H9 (cell line): ENCODE measurements at regions not wholly inside any gene's neighbourhood (a gene's known extent, or its start where the extent isn't known, plus 50 kb on each side); places are given as distances from the start of the nearest gene placed in this dataset.

ENCODE experiments used
- DNase-seq: peaks from one replicate; pipeline ENCODE4 v3.0.0-alpha.2; 2017
- H2AFZ ChIP-seq: one replicate; pipeline ENCODE4 v1.6.1; 2013; ENCODE audit warnings: mild to moderate bottlenecking, low read length, control low read depth, moderate library complexity
- H2AK5ac ChIP-seq: 2 replicates; pipeline ENCODE4 v1.6.1; 2013; ENCODE audit warnings: low read length, control low read depth, mixed read lengths; ENCODE audit not compliant: insufficient read length
- H2BK120ac ChIP-seq: one replicate; pipeline ENCODE4 v1.6.1; 2013; ENCODE audit warnings: low read depth, mild to moderate bottlenecking, low read length, control low read depth, inconsistent platforms; ENCODE audit not compliant: poor library complexity, severe bottlenecking
- H2BK12ac ChIP-seq: 2 replicates; pipeline ENCODE4 v1.6.1; 2013; ENCODE audit warnings: low read length, control low read depth, mixed read lengths, low read depth; ENCODE audit not compliant: insufficient read length
- H2BK15ac ChIP-seq: 2 replicates; pipeline ENCODE4 v1.6.1; 2013; ENCODE audit warnings: low read depth, low read length, control low read depth
- H2BK20ac ChIP-seq: one replicate; pipeline ENCODE4 v1.6.1; 2013; ENCODE audit warnings: low read depth, mild to moderate bottlenecking, low read length, control low read depth, inconsistent platforms; ENCODE audit not compliant: poor library complexity, severe bottlenecking
- H2BK5ac ChIP-seq: 2 replicates; pipeline ENCODE4 v1.6.1; 2013; ENCODE audit warnings: low read length, control low read depth, mixed read lengths; ENCODE audit not compliant: insufficient read length
- H3K14ac ChIP-seq: 2 replicates; pipeline ENCODE4 v1.6.1; 2013; ENCODE audit warnings: low read length, control low read depth; ENCODE audit not compliant: insufficient read depth
- H3K18ac ChIP-seq: 2 replicates; pipeline ENCODE4 v1.6.1; 2013; ENCODE audit warnings: low read depth, mild to moderate bottlenecking, mixed read lengths, low read length, control low read depth; ENCODE audit not compliant: insufficient read length
- H3K23ac ChIP-seq: 2 replicates; pipeline ENCODE4 v1.6.1; 2013; ENCODE audit warnings: low read length, control low read depth, mixed read lengths, low read depth; ENCODE audit not compliant: insufficient read length
- H3K23me2 ChIP-seq: 2 replicates; pipeline ENCODE4 v1.6.1; 2013; ENCODE audit warnings: low read depth, mild to moderate bottlenecking, mixed read lengths, low read length, control low read depth; ENCODE audit not compliant: insufficient read length, poor library complexity, severe bottlenecking
- H3K27ac ChIP-seq: 2 replicates; pipeline ENCODE4 v1.5.1; 2013; ENCODE audit warnings: low read length, control low read depth, mixed read lengths, low read depth; ENCODE audit not compliant: insufficient read length
- H3K27me3 ChIP-seq: 2 replicates; pipeline ENCODE4 v1.6.1; 2013; ENCODE audit warnings: low read length, control low read depth, inconsistent platforms; ENCODE audit not compliant: insufficient read depth
- H3K4ac ChIP-seq: 2 replicates; pipeline ENCODE4 v1.6.1; 2013; ENCODE audit warnings: low read depth, mild to moderate bottlenecking, control low read depth, inconsistent platforms, low read length, moderate library complexity
- H3K4me1 ChIP-seq: 2 replicates; pipeline ENCODE4 v1.6.1; 2013; ENCODE audit warnings: low read length, control low read depth, inconsistent platforms; ENCODE audit not compliant: insufficient read depth
- H3K4me2 ChIP-seq: 2 replicates; pipeline ENCODE4 v1.6.1; 2013; ENCODE audit warnings: low read length, control low read depth, mixed read lengths; ENCODE audit not compliant: insufficient read length, insufficient read depth
- H3K56ac ChIP-seq: 2 replicates; pipeline ENCODE4 v1.6.1; 2013; ENCODE audit warnings: low read depth, mild to moderate bottlenecking, mixed read lengths, low read length, control low read depth; ENCODE audit not compliant: insufficient read length
- H3K79me1 ChIP-seq: 2 replicates; pipeline ENCODE4 v1.6.1; 2013; ENCODE audit warnings: low read depth, mild to moderate bottlenecking, moderate library complexity, low read length, control low read depth, inconsistent platforms; ENCODE audit not compliant: insufficient read depth, poor library complexity, severe bottlenecking
- H3K79me2 ChIP-seq: 2 replicates; pipeline ENCODE4 v1.6.1; 2013; ENCODE audit warnings: low read length, control low read depth, inconsistent platforms; ENCODE audit not compliant: insufficient read depth
- H3K9ac ChIP-seq: 2 replicates; pipeline ENCODE4 v1.6.1; 2013; ENCODE audit warnings: low read length, control low read depth, mixed read lengths; ENCODE audit not compliant: insufficient read length; ENCODE audit errors: extremely low read depth
- H3K9me3 ChIP-seq: one replicate; pipeline ENCODE4 v1.6.1; 2013; ENCODE audit warnings: low read depth, low read length, inconsistent platforms; ENCODE audit not compliant: control insufficient read depth
- H3T11ph ChIP-seq: one replicate; pipeline ENCODE4 v1.6.1; 2013; ENCODE audit warnings: mild to moderate bottlenecking, low read length, control low read depth, inconsistent platforms
- H4K20me1 ChIP-seq: one replicate; pipeline ENCODE4 v1.6.1; 2013; ENCODE audit not compliant: control insufficient read depth, insufficient read length, insufficient read depth
- H4K5ac ChIP-seq: 2 replicates; pipeline ENCODE4 v1.6.1; 2013; ENCODE audit warnings: low read depth, mild to moderate bottlenecking, mixed read lengths, low read length, control low read depth; ENCODE audit not compliant: insufficient read length
- H4K8ac ChIP-seq: replicated peaks from 2 replicates; pipeline ENCODE4 v1.6.1; 2013; ENCODE audit warnings: low read length, control low read depth, mixed read lengths, low read depth; ENCODE audit not compliant: insufficient read length
- H4K91ac ChIP-seq: 2 replicates; pipeline ENCODE4 v1.6.1; 2013; ENCODE audit warnings: low read depth, mild to moderate bottlenecking, moderate library complexity, mixed read lengths, low read length, control low read depth; ENCODE audit not compliant: insufficient read length
- H3K27ac Mint-ChIP-seq, 3 experiments: 2 replicates in 2 of 3; 3 replicates in 1 of 3; pipeline ENCODE4 v1.8.0; 2020 to 2021; ENCODE audit warnings: mixed read lengths in 3 of 3, mild to moderate bottlenecking in 1 of 3, moderate library complexity in 1 of 3
- H3K27me3 Mint-ChIP-seq: 2 replicates; pipeline ENCODE4 v1.8.0; 2021; ENCODE audit warnings: low read depth, mild to moderate bottlenecking, moderate library complexity, mixed read lengths
- H3K36me3 Mint-ChIP-seq, 3 experiments: 2 replicates in 2 of 3; 3 replicates in 1 of 3; pipeline ENCODE4 v1.8.0; 2020 to 2021; ENCODE audit warnings: low read depth in 3 of 3, mixed read lengths in 3 of 3; ENCODE audit not compliant: insufficient read depth in 1 of 3
- H3K4me1 Mint-ChIP-seq, 2 experiments: 2 replicates each; pipeline ENCODE4 v1.8.0; 2020; ENCODE audit warnings: mixed read lengths in 2 of 2
- H3K4me3 Mint-ChIP-seq, 2 experiments: 2 replicates in 1 of 2; 3 replicates in 1 of 2; pipeline ENCODE4 v1.8.0; 2020 to 2021; ENCODE audit warnings: mild to moderate bottlenecking in 2 of 2, mixed read lengths in 2 of 2, moderate library complexity in 1 of 2
- H3K9me3 Mint-ChIP-seq, 2 experiments: 2 replicates in 1 of 2; 3 replicates in 1 of 2; pipeline ENCODE4 v1.8.0; 2020; ENCODE audit warnings: mild to moderate bottlenecking in 2 of 2, mixed read lengths in 2 of 2, moderate library complexity in 1 of 2
- CTCF ChIP-seq: fragments of 200-600 bp; sonication (generic); conservative IDR thresholded peaks from 3 replicates; pipeline ENCODE4 v1.8.0; 2021; ENCODE audit warnings: antibody characterized with exemption, mild to moderate bottlenecking
- WGBS: extraction: QIAGEN DNeasy Blood & Tissue Kit; methylation state at CpG from one replicate; pipeline ENCODE4 v1.1.7; 2013; ENCODE audit warnings: missing lambda C conversion rate, low lambda C conversion rate, mixed read lengths; ENCODE audit not compliant: insufficient read length; ENCODE audit errors: extremely low coverage; 5-methylcytosine and 5-hydroxymethylcytosine counted together

GRCh38 chr1:194044892-194045291, 858.5 kb upstream of the B3GALT2 start:
- Mint-ChIP-seq H3K4me3 (no peak overlapping the region), H3K9me3 (no peaks in the 10 kb centered on the region), H3K27ac (no peak overlapping the region), H3K36me3 (no peaks in the 10 kb centered on the region), H3K4me1 (no peaks in the 10 kb centered on the region), H3K27me3 (no peaks in the 10 kb centered on the region)
- H3K4me2 ChIP-seq, result no peak overlapping the region
- H4K5ac ChIP-seq, result no peak overlapping the region
- no peak overlapping the region for H2BK20ac ChIP-seq
- no peak overlapping the region for H4K8ac ChIP-seq
- H3T11ph ChIP-seq, result no peak overlapping the region
- WGBS, result no CpG with 5 or more reads among the region's 1 CpG
- no peak overlapping the region for H2BK5ac ChIP-seq
- no peak overlapping the region for H3K18ac ChIP-seq
- no peaks in the 10 kb centered on the region for H3K79me2 ChIP-seq
- no peak for TF ChIP-seq CTCF
- no peak overlapping the region for H3K56ac ChIP-seq
- no peak overlapping the region for H2BK15ac ChIP-seq
- no peak overlapping the region for H2AFZ ChIP-seq
- no peaks in the 10 kb centered on the region for H3K4me1 ChIP-seq
- H3K4ac ChIP-seq, result no peak overlapping the region
- H2BK12ac ChIP-seq, result no peak overlapping the region
- no peak overlapping the region for H2BK120ac ChIP-seq
- no peak overlapping the region for H3K23ac ChIP-seq
- no peaks in the 10 kb centered on the region for H3K23me2 ChIP-seq
- H4K20me1 ChIP-seq, result no peaks in the 10 kb centered on the region
- no peak overlapping the region for H3K27ac ChIP-seq
- no peaks in the 10 kb centered on the region for H3K79me1 ChIP-seq
- no peak overlapping the region for H3K14ac ChIP-seq
- DNase-seq, result no peak
- H3K27me3 ChIP-seq, result no peaks in the 10 kb centered on the region
- no peak overlapping the region for H4K91ac ChIP-seq
- no peak overlapping the region for H3K9ac ChIP-seq
- H3K9me3 ChIP-seq, result no peaks in the 10 kb centered on the region
- no peak overlapping the region for H2AK5ac ChIP-seq
